Fibroblast of villous mesenchyme (primary cell): ENCODE measurements at regions not wholly inside any gene's neighbourhood (a gene's known extent, or its start where the extent isn't known, plus 50 kb on each side); places are given as distances from the start of the nearest gene placed in this dataset.
"Not testable (repeated sequence)": the region's sequence is repeated elsewhere in the genome, so short reads cannot be mapped to it uniquely, and the experiment has no call there.

ENCODE experiments used
- DNase-seq: peaks from one replicate; pipeline ENCODE4 v3.0.0-alpha.2; 2010; ENCODE audit warnings: low read depth
- H3K4me3 ChIP-seq: 2 replicates; pipeline ENCODE4 v1.5.1; 2011; ENCODE audit warnings: low read depth, mild to moderate bottlenecking, low read length
- CTCF ChIP-seq: IDR thresholded peaks from 2 replicates; pipeline ENCODE4 v1.5.1; 2012; ENCODE audit warnings: low read depth, mild to moderate bottlenecking, low read length; ENCODE audit not compliant: insufficient read depth

DNA sequence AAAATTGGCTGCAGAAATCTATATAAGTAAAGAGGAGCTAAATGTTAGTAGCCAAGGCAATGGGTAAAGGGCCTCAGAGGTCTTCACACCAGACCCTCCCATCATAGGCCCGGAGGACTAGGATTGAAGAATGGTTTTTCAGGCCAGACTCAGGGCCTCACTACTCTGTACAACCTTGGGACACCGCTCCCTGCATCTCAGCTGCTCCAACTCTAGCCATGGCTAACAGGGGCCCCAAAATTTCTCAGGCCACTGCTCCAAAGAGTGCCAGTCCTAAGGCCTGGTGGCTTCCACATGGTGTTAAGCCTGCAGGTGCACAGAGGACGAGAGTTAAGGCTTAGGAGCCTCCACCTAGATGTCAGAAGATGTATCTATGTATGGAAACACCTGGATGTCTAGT, 155.5 kb upstream of the MGAT4C start:
- no peak for DNase-seq
- H3K4me3 ChIP-seq = no peak overlapping the region
- no peak for TF ChIP-seq CTCF

DNA sequence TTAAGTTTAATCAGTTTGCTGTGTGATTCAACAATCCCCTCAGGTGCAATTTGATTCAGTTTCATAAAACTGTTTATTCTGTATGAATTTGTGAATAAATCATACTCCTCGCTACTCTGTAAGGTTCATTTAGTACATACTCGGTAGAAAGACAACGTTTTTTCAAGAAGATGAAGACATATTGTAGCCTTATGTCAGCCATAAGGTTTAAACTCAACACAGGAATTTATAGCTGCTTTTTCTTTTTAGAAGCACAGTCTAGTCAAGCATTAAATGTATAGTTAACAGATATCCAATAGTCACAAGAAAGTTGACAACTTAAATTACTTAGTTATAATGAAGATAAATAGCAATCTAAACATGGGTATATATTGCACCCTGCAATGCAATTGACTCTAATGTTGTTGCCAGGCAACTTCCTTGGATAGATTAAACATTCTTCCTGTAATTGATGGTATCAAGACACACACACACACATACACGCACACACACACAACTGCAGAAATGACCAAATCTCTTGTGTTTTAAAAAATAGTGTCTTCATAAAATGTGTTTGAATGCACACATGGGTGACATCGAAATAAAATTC, 151.5 kb upstream of the MGAT4C start:
- H3K4me3 ChIP-seq = no peak overlapping the region
- no peak for TF ChIP-seq CTCF
- DNase-seq = no peak

DNA sequence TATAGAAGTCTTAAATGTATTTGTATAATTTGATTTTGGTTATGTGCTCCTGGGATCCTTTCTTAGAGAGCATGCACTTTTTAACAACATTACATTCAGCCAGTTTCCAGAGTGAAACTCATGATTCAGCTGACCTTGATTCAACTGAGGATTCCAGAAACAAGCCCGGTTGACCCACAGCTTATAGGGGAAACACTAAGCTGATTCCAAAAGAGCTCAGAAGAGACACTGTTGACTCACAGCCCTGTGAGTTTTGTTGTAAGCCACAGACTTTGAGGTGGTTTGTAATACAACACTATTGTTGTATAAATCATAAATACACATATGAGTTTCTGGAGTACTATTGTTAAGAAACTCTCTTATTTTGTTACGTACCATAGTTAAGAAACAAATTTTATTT, 133.8 kb upstream of the MGAT4C start:
- TF ChIP-seq CTCF = no peak
- peak; percentile 12 for DNase-seq
- H3K4me3 ChIP-seq = no peak overlapping the region

- TF ChIP-seq CTCF = no peak
- DNase-seq = no peak
- H3K4me3 ChIP-seq = no peak overlapping the region
These were observed 131.5 kb upstream of the MGAT4C start for GRCh38 chr12:86387591-86388145.

GRCh38 chr12:86383759-86384158, 127.6 kb upstream of the MGAT4C start:
- not testable (repeated sequence) for DNase-seq, H3K4me3 ChIP-seq

GRCh38 chr12:86379337-86379736, 123.1 kb upstream of the MGAT4C start:
- no peak for DNase-seq
- no peak for TF ChIP-seq CTCF
- no peak overlapping the region for H3K4me3 ChIP-seq

GRCh38 chr12:86376052-86376451, 119.9 kb upstream of the MGAT4C start:
- no peak for TF ChIP-seq CTCF
- DNase-seq = no peak
- H3K4me3 ChIP-seq = no peak overlapping the region
